Esophagus muscularis mucosa (tissue), 4 donors: ENCODE measurements at regions not wholly inside any gene's neighbourhood (a gene's known extent, or its start where the extent isn't known, plus 50 kb on each side); places are given as distances from the start of the nearest gene placed in this dataset.

ENCODE experiments used
- EP300 ChIP-seq: sonication (generic); formaldehyde crosslinking; IDR thresholded peaks from one replicate; pipeline ENCODE4 v1.6.1; 2017; ENCODE audit warnings: antibody characterized with exemption
- POLR2A ChIP-seq: fragments of 450-650 bp; IDR thresholded peaks from one replicate; pipeline ENCODE4 v1.6.1; 2017; ENCODE audit warnings: antibody characterized with exemption, moderate library complexity, mild to moderate bottlenecking, low read depth
- POLR2AphosphoS5 ChIP-seq, 2 donors: sonication (generic); formaldehyde crosslinking; IDR thresholded peaks; one replicate each; pipeline ENCODE4 v1.6.1; 2017; ENCODE audit warnings: antibody characterized with exemption in 2 of 2
- TF ChIP-seq, protein P1 (sequence below), 3 experiments: fragments of 200-600 bp in 2 of 3; fragments of 450-650 bp in 1 of 3; sonication (generic) in 2 of 3; IDR thresholded peaks; one replicate each; pipeline ENCODE4 v1.5.1; 2017 to 2019; ENCODE audit warnings: antibody characterized with exemption in 3 of 3, mild to moderate bottlenecking in 2 of 3, moderate library complexity in 1 of 3

DNA sequence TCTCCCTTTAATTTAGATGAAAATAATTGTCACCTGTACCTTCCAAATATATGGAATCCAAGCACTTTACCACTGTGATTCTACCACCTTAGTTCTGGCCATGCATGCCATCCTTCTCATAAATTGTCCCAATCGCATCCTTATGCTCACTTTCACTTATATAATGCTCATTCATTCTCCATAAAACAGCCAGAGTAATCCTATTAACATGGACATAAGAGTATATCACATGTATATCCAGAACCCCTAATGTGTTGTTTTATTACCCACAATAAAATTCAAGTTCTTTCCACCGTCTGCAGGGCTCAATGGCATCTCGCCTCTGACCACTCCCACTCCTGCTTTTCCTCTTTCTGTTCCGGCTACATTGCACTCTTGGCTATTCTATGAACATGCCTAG, 597.5 kb upstream of the MIR17HG start:
- TF ChIP-seq, protein P1, sequence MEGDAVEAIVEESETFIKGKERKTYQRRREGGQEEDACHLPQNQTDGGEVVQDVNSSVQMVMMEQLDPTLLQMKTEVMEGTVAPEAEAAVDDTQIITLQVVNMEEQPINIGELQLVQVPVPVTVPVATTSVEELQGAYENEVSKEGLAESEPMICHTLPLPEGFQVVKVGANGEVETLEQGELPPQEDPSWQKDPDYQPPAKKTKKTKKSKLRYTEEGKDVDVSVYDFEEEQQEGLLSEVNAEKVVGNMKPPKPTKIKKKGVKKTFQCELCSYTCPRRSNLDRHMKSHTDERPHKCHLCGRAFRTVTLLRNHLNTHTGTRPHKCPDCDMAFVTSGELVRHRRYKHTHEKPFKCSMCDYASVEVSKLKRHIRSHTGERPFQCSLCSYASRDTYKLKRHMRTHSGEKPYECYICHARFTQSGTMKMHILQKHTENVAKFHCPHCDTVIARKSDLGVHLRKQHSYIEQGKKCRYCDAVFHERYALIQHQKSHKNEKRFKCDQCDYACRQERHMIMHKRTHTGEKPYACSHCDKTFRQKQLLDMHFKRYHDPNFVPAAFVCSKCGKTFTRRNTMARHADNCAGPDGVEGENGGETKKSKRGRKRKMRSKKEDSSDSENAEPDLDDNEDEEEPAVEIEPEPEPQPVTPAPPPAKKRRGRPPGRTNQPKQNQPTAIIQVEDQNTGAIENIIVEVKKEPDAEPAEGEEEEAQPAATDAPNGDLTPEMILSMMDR (IDR thresholded peaks at IDR 0.05), result no peak
- TF ChIP-seq POLR2A (no peak), POLR2AphosphoS5 (IDR thresholded peaks at IDR 0.05) (no peak), EP300 (no peak)
